NCI-H2196 treated with DMSO at 0.1 percent for 48 hours (cell line): ENCODE measurements at regions not wholly inside any gene's neighbourhood (a gene's known extent, or its start where the extent isn't known, plus 50 kb on each side); places are given as distances from the start of the nearest gene placed in this dataset.
"Not testable (repeated sequence)": the region's sequence is repeated elsewhere in the genome, so short reads cannot be mapped to it uniquely, and the experiment has no call there.

Experiments
- DNase-seq: peaks from one replicate; lab custom pipeline; 2025; ENCODE audit not compliant: unreplicated experiment; lab: John Stamatoyannopoulos, UW

DNA sequence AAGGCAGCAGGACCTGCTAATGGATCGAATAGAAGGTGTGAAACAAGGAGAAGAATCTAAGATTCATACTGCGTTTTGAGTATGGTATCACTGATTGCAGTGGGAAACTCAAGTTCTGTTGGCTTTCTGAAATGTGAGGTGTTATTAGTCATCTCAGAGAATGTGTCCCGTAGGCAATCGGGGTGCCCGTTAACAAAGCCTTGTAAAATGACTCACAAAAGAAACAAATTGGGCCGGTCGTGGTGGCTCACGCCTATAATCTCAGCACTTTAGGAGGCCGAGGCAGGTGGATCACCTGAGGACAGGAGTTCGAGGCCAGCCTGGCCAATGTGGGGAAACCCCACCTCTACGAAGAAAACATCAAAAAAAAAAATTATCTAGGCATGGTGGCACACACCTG lies 118.2 kb upstream of the C7orf33 start:
- DNase-seq: no peak

DNA sequence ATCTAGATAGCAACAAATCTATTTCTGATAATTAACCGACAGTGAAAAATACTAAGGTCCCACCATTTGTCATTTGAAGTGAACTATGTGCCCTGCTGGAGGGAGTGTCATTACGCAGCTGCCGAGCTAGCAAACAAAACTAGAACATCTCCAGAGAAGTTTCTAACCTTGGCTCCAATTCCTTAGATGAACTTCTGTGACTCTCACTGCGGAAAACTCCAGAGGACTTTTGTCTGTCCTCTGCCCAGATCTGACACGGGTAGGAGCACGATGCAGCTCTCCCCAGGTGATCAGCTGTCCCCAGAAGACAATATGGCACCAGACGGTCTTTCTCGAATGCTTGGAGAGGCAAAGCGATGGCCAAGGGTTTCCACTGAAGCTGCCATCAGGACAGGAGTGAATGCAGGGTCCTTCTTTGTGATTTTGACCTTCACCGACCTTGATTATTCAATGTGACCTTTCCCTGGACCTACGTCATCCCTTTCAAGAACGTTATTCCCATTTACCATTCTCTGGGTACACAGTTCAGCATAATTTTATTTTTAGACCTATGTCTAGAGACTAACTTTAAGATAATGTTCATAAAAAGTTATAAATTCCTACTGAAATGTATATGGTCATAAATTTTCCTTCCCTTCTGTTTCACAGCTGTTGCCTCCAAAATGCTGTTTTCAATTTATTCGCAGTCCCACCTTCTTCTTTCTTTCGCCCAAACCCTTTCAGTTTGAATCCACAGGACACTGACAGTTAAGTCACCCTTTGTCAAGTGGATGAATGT lies 116.7 kb upstream of the C7orf33 start:
- DNase-seq: no peak

DNA sequence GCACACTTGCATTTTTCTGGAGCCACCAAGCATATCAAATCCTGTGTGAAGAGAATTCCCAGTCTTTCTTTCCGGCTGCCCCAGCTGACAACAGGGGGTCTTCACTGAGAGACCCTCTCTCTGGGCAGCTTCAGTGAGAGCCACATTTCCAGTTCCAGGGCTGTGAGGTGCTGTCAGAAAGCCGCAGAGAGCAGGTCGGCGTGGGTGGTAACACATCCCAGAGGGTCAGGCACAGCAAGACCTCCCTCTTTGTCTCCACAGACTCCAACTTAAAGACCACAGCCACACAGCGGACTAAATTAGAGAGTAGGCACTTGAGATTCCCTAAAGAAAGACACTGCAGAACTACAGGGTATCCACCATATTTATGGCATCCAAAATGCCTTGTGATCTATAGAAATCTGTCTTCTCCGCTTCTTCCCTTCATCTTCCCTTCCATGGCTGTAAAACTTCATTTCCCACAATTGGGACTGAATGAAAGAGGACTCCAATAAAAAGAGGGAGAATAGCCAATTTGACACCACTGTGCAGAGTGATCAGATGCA lies 116.0 kb upstream of the C7orf33 start:
- DNase-seq: no peak

DNA sequence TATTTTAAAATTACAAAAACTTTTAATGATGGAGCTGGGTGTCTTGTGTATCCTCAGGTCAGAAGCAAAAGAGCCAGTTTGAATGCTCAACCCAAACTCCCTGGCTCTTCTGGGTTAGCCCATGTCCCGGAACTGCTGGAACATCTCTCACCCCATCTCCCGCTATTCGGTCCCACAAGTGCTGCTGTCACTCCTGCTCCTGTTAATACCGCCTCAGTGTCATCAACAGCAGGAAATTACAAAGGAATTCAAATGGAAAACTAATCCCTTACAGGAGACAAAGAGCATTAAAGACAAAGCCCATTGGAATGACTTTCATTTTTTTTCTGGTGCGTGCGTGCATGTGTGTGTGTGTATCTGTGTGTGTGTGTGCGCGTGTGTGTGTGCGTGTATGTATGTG lies 112.0 kb upstream of the C7orf33 start:
- no peak for DNase-seq

DNA sequence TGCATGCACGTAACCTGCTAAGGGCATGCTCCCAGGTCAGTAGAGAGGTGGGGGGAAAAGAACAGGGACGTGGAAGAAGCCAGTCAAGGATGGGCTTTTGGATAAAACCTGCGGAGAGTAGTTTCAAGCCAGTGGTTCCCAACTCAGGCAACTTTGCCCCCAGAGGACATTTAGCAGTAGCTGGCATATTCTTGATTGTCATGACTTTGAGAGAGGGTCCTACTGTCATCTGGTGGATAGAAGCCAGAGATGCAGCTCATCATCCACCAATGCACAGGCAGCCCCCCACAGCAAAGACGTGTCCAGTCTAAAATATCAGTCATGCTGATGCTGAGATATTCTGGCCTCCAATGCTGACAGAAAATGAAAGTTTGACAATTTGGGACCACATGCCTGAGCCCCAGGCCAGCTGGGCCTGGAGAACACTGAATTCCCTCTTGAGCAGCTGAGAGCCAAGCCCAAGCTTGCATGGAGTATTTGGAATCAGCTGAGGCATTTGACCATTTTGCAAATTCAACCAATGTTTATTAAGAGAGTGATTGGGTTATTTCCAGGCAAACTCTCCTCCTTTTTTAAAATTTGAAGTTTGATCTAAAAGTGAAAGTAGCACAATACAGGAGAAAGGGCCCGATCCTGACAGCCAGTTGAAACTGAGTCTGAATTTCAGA lies 110.0 kb upstream of the C7orf33 start:
- no peak for DNase-seq

DNA sequence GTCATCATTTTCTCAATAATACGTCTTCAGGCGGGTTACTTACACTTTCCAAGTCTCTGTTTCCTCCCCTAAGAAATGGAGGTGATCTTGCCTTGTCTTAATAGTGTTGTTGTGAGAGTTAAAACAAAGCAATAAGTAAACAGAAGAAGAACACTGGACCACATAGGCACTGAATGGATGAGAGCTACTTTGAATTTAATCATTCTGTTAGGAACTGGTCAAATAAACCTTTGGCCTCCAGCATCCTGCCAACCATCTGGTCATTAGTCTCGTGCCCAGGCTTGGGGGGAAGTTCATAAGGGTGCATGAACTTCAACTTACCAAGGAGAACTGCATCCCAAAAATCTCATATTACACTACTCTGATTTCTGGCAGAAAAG lies 109.4 kb upstream of the C7orf33 start:
- DNase-seq: no peak

DNA sequence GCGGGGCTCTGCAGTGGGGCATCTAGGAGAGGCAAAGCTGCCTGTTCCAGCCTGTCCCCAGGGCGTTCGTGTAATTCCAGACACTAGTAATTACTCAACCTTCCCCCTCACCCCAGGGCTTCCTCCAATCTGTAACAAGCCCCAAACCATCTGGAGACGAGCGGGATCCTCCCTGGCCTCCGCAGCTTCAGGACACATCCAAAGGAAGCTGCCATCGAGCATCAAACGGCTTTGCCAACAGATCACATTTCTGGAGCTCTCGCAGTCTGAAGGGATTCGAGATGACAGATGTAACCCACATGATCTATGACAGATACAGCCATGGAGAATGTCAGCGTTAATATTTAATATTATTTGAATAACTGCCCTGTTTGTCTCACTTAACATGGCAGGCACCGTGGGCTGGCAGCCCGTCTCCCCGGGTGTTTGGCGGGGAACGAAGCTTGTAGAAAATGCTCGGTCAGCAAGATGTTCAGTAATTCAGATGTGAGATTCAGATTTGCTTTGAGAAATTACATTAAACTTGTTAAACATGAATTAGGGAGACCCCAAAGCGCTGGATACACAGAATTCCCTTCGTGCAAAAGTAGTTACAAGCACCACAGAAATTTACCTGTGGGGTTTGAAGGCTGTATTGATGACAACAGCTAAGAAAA lies 108.5 kb upstream of the C7orf33 start:
- no peak for DNase-seq

DNA sequence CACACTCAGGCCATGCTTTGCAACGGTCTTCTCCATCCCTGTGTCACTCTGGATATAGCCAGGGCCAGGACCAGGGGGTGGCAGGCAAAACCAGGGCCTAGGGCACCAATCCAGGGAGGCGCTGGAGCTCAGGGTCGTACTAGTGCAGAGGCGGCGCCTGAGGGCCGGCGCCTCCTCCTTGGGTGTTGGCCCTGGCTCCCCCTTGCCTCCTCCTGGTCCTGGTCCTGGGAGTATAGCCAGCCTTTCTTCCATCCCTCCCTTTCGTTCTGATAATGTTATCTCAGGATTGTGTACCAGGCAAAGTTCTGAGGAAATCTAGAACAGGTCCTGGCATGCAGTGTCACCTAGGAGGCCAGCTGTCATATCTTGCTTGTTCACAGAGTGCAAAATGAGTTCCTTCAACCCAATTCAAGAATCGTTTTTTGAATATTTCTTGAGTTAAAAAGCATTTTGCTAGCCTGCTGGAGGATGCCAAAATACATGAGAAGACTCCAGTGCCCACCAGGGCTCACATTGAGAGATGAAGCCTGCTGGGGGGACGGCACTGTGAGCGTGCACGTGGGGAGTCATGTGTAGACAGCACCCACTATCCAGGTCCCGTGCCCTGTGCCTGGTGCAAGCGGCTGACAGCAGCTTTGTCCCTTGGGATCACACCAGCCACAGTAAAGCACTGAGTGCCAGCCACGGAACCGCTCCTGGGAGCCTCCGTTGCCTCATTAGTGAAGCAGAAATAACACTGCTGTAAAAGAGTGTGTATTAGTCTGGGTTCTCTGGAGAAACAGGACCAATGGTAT lies 106.9 kb upstream of the C7orf33 start:
- DNase-seq: no peak

DNA sequence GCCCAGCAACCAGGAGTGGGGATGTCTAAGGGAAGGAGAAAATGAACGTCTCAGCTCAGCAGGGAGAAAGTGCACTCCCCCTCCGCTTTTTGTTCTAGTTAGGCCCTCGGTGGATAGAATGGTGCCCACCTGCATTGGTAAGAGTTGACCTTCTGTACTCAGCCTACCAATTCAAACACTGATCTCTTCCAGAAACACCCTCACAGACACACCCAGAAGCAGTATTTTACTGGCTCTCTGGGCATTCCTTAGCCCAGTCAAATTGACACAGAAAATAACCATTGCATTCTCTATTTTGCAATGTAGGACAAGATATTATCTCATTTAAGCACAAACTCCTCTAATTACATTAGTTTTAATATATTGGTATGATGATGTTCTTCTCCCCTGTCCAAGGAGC lies 106.1 kb upstream of the C7orf33 start:
- no peak for DNase-seq

DNA sequence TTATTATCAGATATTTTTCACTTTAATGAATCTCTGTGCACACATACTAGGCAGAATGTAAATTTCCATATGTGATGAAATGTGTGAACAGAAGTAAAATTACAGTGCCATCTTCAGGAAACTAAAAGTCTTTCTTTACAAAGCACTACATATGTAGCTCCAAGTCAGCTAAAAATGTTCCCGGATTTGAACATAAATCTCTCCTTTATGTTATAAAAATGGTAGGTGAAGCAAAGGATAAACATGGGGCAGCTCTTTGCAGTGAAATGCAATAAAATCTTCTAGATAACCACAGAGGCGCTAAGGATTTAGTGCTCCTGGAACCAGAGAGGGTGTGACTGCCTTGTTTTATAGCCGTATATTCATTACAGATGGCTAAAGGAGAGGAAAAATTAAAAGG lies 104.9 kb upstream of the C7orf33 start:
- no peak for DNase-seq

DNA sequence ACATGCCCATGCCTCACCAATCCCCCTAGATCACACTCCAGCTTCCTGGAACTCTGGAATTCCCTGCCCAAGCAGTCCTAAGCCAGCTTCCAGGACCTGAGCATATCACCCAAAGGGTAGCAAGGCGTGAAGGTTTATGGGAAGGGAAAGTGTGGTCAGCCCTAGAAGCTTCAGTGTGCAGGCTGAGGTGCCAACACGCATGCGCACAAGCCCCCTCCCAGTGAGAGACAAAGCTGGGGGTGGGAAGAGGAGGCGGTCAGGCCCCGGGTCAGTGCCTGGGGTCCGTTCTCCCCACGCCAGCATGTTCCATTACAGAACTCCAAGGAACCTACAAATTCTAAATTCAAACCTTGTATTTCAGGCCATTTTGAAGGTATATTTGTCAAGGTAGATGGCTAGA lies 103.6 kb upstream of the C7orf33 start:
- no peak for DNase-seq

DNA sequence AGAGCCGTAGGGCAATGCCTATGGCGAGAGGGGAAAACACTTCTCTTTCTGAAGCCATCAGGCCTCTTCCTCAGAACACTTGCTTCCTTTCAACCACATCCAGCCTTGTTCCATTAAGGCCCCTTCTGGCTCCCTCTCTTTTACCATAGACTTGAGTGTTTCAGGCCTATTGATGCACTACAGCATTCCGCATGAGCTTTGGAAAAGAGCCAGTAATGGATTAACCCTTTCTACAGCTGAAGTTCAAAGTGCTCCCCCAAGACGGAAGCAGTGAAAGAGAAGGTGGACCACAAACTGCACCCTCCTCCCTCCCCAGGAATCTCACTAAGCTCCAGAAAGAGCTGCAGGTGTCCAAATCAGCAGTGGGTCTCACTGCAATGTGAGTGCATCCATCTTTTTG lies 102.7 kb upstream of the C7orf33 start:
- no peak for DNase-seq

DNA sequence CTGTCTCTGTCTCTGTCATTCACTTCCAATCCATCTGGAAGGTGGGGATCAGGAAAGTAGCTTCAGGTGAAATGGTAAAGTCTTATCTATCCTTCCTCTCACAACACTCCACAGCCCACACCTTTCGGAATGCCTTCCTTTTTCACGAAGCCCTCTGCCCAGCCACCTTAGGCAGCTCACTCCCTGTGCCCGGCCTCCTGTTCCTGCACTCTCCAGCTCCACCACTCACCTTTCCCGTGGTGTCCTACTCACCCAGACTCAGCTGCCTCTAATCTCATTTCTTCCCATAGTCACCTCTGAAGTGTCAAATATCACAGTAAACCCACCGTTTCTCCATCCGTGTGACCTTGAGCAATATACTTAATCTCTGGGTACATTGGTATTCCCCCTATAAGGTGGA lies 100.9 kb upstream of the C7orf33 start:
- DNase-seq: no peak

DNA sequence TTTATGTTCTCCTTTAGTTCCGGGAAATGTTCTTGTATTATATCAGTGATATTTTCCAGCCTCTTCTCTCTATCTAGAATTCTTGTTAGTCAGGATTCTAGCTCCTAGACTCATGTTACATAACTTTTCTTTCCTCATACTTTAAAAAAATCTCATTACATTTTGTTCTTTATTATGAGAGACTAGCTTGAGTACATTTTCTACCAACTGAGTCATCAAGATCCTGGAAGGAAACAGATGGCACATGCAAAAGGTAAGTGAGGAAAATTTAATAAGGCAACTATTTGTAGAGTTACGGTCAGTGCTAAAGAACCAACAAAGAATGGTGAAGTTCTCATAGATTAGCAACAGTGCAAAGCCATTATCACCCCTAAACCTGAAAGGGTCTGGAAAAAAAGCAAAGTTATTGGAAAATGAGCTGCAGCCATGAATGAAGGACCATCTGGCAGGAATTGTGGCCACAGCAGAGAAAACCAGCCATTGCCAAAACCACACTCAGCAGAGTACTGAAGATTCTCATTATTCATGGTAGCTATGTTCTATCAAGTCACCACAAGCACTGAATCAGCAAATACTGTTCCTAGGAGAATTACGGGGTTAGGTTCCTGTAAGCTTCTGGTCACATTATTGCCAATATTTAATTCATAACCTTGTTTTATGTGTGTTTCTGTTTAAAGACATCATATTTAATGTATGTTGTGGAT lies 98.3 kb upstream of the C7orf33 start:
- DNase-seq: no peak

DNA sequence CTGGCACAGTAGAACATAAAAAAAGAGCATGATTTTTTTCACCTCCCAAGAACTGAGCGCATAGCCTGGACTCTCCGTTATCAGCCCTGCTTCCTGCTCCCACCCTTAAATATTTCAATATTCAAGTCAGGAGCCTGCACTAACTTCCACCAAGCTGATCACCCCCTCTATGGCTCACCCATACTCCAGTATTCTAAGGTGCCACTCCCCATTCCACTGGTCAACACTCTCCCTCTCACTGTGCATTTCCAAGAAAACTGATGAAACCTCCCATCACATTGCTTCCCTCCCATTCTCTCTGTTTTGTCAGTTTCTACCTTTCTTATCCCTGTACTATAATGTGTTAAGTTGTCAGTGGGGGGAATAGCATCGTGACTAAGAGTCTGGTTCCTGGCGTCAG lies 95.0 kb upstream of the C7orf33 start:
- DNase-seq: no peak

DNA sequence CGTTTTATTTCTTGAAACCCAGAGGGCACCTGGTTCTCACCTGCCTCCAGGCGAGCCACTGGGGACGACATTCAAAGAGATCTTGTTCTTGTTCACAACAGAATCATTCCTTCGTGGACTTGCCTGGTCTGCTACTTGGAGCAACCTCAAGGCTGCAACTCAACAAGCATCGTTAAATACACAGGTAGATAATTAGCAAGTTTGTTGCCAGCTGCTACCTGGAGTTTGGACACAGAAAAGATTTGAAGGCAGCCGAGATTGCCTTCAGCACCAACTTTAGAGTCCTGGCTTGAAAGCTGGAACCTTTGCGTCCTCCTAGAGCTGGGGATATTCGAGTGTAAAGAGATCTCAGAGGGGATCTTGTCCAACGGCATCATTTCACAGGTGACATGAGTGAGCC lies 89.6 kb upstream of the C7orf33 start:
- DNase-seq: no peak

DNA sequence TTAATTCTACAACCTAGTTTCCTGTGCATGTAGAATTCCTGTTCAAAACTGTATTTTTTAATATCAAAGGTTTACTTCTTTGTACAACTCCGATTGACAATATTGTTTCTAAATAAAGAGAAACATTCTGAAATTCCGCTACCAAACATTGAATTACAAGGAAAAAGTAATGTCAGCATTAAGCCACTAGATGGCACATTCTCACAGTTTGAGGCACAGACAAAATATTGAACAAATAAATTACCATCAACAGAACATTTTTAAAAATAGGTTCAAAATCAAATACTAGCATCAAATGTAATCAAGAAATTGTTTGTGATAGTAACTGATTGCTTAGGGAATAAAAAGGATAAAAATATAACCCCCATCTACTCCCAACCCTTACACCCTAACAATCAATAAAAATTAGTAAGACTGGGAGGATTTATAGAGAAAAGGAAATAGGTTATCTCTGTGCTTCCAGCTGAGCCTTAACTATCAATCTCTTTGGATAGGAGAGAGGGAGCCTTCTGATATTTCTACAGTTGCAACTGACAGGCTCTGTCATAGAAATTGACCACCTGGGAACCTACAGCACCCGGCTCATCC lies 86.6 kb upstream of the C7orf33 start:
- DNase-seq: peak; percentile 21

DNA sequence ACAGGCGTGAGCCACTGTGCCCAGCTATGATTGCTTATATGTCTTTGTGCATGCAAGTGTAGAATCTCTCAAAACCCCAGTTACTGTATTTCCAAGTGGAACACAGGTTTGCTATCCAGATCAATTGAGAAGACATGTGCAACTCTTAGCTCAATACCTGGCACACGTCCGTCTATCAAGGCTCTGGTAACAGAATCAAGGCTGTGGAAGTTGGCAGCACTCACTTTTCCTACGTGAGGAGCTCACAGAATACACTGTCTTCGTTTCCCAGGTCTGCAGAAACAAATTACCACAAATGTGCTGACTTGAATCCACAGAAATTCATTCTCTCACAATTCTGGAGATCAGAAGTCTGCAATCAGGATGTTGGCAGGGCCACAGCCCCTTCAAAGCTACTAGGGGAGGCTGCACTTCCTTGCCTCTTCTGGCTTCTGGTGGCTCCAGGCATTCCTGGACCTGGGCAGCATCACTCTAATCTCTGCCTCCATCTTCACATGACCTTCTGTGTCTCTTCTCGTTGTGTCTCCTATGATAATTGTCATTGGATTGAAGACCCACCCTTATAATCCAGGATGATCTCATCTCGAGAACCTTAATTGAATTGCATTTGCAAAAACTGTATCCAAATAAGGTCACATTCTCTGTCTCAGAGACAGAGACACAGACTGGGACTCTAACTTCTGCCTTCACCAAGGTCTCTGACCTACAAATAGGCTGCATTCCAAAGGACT lies 84.8 kb upstream of the C7orf33 start:
- no peak for DNase-seq

DNA sequence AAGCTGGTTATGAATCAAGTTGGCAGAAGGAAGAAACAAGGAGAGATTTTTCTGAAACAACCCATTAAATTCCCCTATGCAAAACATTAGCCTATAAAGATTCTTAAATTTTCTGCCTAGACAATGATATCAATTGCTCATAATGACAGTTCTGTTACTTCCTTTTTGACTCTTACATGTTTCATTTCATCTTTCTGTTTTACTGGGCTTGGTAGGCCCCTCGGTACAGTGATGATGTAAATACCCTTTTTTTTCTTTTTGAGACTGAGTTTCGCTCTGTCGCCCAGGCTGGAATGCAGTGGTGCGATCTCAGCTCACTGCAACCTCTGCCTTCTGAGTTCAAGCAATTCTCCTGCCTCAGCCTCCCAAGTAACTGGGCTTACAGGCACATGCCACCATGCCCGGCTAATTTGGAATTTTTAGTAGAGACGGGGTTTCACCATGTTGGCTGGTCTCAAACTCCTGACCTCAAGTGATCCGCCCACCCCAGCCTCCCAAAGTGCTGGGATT lies 83.4 kb upstream of the C7orf33 start:
- DNase-seq: not testable (repeated sequence)
